ENCODE measurements at regions not wholly inside any gene's neighbourhood (a gene's known extent, or its start where the extent isn't known, plus 50 kb on each side); places are given as distances from the start of the nearest gene placed in this dataset.

- TF ChIP-seq, protein P1, sequence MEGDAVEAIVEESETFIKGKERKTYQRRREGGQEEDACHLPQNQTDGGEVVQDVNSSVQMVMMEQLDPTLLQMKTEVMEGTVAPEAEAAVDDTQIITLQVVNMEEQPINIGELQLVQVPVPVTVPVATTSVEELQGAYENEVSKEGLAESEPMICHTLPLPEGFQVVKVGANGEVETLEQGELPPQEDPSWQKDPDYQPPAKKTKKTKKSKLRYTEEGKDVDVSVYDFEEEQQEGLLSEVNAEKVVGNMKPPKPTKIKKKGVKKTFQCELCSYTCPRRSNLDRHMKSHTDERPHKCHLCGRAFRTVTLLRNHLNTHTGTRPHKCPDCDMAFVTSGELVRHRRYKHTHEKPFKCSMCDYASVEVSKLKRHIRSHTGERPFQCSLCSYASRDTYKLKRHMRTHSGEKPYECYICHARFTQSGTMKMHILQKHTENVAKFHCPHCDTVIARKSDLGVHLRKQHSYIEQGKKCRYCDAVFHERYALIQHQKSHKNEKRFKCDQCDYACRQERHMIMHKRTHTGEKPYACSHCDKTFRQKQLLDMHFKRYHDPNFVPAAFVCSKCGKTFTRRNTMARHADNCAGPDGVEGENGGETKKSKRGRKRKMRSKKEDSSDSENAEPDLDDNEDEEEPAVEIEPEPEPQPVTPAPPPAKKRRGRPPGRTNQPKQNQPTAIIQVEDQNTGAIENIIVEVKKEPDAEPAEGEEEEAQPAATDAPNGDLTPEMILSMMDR (IDR thresholded peaks at IDR 0.05; ENCODE audit: insufficient read depth, low read depth, low read length): no peak
- Histone ChIP-seq H3K4me3 (ENCODE audit: low read depth, low read length) (no peak overlapping the region), H3K27me3 (ENCODE audit: control insufficient read depth, insufficient read depth, low read length) (no peaks in the 10 kb centered on the region), H3K36me3 (ENCODE audit: control insufficient read depth, insufficient read depth, low read length) (no peaks in the 10 kb centered on the region)
- CTCF ChIA-PET: no interaction called here
- DNase-seq (ENCODE audit: low read depth): no peak
- POLR2A ChIA-PET: no interaction called here
These were observed 570.9 kb downstream of the CDH26 start for GRCh38 chr20:60529149-60529548.

DNA sequence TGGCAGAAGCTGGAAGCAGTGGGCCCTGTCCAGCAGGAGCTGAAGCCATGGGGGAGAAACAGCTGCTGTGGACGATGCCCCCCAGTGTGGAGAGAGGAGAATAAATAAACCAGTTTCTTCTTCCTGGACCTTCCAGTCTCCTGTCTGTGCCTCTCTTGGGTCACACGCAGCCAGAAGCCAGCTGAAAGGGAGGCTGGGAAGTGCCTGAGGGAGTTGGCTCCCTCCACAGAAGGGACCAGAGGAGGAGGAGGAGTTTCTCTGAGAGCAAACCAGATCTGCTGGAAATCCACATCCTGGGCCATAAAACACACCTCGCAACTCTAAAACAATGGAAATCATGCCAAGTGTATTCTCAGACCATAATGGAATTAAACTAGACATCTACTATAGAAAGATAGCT is 577.0 kb downstream of the CDH26 start:
- no peaks in the 10 kb centered on the region for H3K36me3 ChIP-seq (ENCODE audit: control insufficient read depth, insufficient read depth, low read length)
- ChIA-PET CTCF (no interaction called here), POLR2A (no interaction called here)
- TF ChIP-seq, protein P1 (IDR thresholded peaks at IDR 0.05; ENCODE audit: insufficient read depth, low read depth, low read length): no peak
- H3K27me3 ChIP-seq (ENCODE audit: control insufficient read depth, insufficient read depth, low read length): no peaks in the 10 kb centered on the region
- DNase-seq (ENCODE audit: low read depth): no peak
- H3K4me3 ChIP-seq (ENCODE audit: low read depth, low read length): no peak overlapping the region

GRCh38 chr20:60540591-60540990 is 582.4 kb downstream of the CDH26 start:
- ChIA-PET CTCF (no interaction called here), POLR2A (no interaction called here)
- Histone ChIP-seq H3K36me3 (ENCODE audit: control insufficient read depth, insufficient read depth, low read length) (no peaks in the 10 kb centered on the region), H3K4me3 (ENCODE audit: low read depth, low read length) (no peak overlapping the region), H3K27me3 (ENCODE audit: control insufficient read depth, insufficient read depth, low read length) (no peaks in the 10 kb centered on the region)
- TF ChIP-seq, protein P1 (IDR thresholded peaks at IDR 0.05; ENCODE audit: insufficient read depth, low read depth, low read length): no peak
- DNase-seq (ENCODE audit: low read depth): no peak

- no peaks in the 10 kb centered on the region for H3K27me3 ChIP-seq (ENCODE audit: control insufficient read depth, insufficient read depth, low read length)
- ChIA-PET CTCF (no interaction called here), POLR2A (no interaction called here)
- no peaks in the 10 kb centered on the region for H3K36me3 ChIP-seq (ENCODE audit: control insufficient read depth, insufficient read depth, low read length)
- no peak for DNase-seq (ENCODE audit: low read depth)
- no peak overlapping the region for H3K4me3 ChIP-seq (ENCODE audit: low read depth, low read length)
- TF ChIP-seq, protein P1 (IDR thresholded peaks at IDR 0.05; ENCODE audit: insufficient read depth, low read depth, low read length): no peak
These were observed 583.8 kb downstream of the CDH26 start for GRCh38 chr20:60541991-60542390.

DNA sequence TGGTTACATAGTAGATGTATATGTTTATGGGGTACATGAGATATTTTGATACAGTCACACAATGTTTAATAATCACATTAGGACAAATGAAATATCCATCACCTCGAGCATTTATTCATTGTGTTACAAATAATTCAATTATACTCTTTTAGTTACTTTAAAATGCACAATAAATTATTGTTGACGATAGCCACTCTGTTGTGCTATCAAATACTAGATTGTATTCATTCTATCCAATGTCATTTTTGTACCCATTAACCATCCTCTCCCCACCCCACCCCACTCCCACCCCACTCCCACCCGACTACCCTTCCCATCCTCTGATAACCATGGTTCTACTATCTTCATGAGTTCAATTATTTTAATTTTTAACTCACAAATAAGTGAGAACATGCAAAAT is 585.4 kb downstream of the CDH26 start:
- no peaks in the 10 kb centered on the region for H3K36me3 ChIP-seq (ENCODE audit: control insufficient read depth, insufficient read depth, low read length)
- no peak for DNase-seq (ENCODE audit: low read depth)
- TF ChIP-seq, protein P1 (IDR thresholded peaks at IDR 0.05; ENCODE audit: insufficient read depth, low read depth, low read length): no peak
- no peaks in the 10 kb centered on the region for H3K27me3 ChIP-seq (ENCODE audit: control insufficient read depth, insufficient read depth, low read length)
- ChIA-PET CTCF (no interaction called here), POLR2A (no interaction called here)
- H3K4me3 ChIP-seq (ENCODE audit: low read depth, low read length): no peak overlapping the region
